GM12891 (cell line): ENCODE measurements at regions not wholly inside any gene's neighbourhood (a gene's known extent, or its start where the extent isn't known, plus 50 kb on each side); places are given as distances from the start of the nearest gene placed in this dataset.

Experiments used
- DNase-seq: peaks from one replicate; pipeline ENCODE4 v3.0.0; 2011; ENCODE audit warnings: low spot score; ENCODE audit not compliant: insufficient read length
- FAIRE-seq: peaks from 2 replicates; lab custom pipeline; 2011; peaks lifted over from hg19 to GRCh38; lab: Jason Lieb, UNC
- PAX5 ChIP-seq: IDR thresholded peaks from 2 replicates; pipeline ENCODE4 v1.6.1; 2011; ENCODE audit warnings: low read length, moderate library complexity, mild to moderate bottlenecking; ENCODE audit not compliant: insufficient read depth, severe bottlenecking
- POLR2A ChIP-seq: IDR thresholded peaks from 2 replicates; pipeline ENCODE4 v1.6.1; 2011; ENCODE audit warnings: low read depth, low read length, control low read depth
- POLR2AphosphoS5 ChIP-seq: IDR thresholded peaks from 2 replicates; pipeline ENCODE4 v1.6.1; 2011; ENCODE audit warnings: low read depth, low read length, control low read depth
- POU2F2 ChIP-seq: IDR thresholded peaks from 2 replicates; pipeline ENCODE4 v1.6.1; 2011; ENCODE audit warnings: low read depth, mild to moderate bottlenecking, control low read depth, low read length, moderate library complexity
- SPI1 ChIP-seq: IDR thresholded peaks from 2 replicates; pipeline ENCODE4 v1.6.1; 2011; ENCODE audit warnings: low read depth, low read length, control low read depth
- TAF1 ChIP-seq: IDR thresholded peaks from 2 replicates; pipeline ENCODE4 v1.6.1; 2011; ENCODE audit warnings: low read depth, low read length, control low read depth

- TF ChIP-seq PAX5: no peak
- TF ChIP-seq SPI1: no peak
- no peak for TF ChIP-seq TAF1
- no peak for TF ChIP-seq POU2F2
- no peak for TF ChIP-seq POLR2AphosphoS5
- no peak for TF ChIP-seq POLR2A
- FAIRE-seq (no peak), DNase-seq (no peak)
These were observed 105.3 kb upstream of the NFIB start for GRCh38 chr9:14418941-14419937.

DNA sequence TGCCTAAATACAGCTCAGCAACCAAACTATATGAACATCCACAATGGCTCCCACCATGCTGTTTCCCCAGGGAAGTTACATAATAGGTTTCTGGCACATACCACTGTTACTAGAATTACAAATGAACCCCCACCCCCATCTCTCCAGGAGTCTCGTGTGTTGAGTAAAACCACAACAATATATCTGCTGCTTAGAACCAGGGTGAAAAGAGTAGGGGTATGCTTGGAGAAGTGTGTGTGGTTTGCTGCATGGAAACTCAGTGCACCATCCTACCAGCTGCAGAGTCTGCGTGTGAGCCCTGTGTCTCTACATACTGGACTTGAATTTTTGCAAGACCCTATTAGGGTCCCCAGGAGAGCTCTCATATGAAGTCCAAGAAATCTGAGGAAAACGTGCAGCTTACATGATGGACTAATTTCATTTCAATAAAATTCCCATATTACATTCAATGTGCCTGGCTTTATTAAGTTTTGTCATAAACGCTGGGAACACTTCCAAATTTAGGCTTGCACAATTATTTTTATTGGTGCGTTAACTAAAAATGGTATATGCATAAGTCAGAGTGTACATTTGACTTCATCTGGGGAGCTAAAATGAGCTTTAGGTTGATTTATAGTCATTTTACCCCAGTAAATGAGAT is 104.5 kb upstream of the NFIB start:
- FAIRE-seq: no peak
- no peak for DNase-seq
- no peak for TF ChIP-seq POLR2AphosphoS5
- no peak for TF ChIP-seq POU2F2
- no peak for TF ChIP-seq SPI1
- no peak for TF ChIP-seq TAF1
- TF ChIP-seq POLR2A: no peak
- no peak for TF ChIP-seq PAX5

DNA sequence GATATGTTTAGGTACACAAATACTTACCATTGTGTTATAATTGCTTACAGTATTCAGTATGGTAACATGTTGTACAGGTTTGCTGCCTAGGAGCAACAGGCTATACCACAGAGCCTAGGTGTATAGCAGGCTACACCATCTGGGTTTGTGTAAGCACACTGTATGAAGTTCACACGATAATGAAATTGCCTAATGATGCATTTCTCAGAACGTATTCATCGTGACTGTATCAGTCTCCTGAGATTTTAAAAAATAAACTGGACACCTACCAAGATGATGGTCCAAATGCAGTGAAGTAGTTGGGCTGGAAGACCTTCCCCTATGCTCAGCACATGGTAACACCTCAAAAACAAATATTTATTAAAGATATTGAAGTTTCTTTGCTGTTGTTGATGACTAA is 103.3 kb upstream of the NFIB start:
- DNase-seq (no peak), FAIRE-seq (no peak)
- TF ChIP-seq PAX5 (no peak), SPI1 (no peak), POLR2AphosphoS5 (no peak), POLR2A (no peak), POU2F2 (no peak), TAF1 (no peak)

DNA sequence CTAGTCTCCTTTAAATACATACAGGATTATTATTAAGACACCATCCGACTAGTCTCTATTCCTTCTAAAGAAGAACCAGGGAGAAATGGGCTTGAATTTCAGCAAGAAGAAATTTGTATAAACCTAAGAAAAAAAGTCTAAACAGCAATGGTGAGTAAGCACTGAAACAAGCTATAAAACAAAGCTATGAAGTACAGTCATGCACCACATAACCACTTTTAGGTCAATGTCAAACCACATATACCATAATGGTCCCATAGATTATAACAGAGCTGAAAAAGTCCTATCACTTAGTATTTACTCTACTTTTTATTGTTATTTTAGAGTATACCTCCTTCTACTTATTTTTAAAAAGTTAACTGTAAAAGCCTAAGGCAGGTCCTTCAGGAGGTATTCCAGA is 102.0 kb upstream of the NFIB start:
- no peak for TF ChIP-seq POLR2AphosphoS5
- TF ChIP-seq POU2F2: no peak
- DNase-seq: no peak
- no peak for FAIRE-seq

GRCh38 chr9:14413812-14414211 is 99.9 kb upstream of the NFIB start:
- TF ChIP-seq TAF1 (no peak), POLR2A (no peak), POLR2AphosphoS5 (no peak), POU2F2 (no peak), PAX5 (no peak), SPI1 (no peak)
- no peak for FAIRE-seq
- no peak for DNase-seq

DNA sequence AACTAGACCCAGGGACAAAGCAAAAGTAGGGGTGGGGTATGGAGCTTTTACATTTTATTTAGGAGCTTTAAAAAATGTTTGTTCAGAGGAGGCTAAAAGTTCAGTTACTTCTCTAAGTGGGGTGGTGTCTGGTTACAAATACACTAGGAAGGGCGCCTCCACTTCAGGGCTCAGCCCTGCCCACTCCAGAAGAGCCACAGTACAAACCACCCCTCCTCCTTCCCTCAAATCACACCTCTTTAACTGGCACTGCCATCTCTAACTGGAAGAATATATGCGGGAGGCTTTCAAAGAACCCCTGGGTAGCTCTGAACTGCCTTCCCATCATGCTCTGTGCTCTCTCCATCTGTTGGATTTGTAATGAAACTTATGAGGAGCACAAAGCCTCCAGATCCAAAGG is 98.8 kb upstream of the NFIB start:
- FAIRE-seq: no peak
- DNase-seq: no peak

DNA sequence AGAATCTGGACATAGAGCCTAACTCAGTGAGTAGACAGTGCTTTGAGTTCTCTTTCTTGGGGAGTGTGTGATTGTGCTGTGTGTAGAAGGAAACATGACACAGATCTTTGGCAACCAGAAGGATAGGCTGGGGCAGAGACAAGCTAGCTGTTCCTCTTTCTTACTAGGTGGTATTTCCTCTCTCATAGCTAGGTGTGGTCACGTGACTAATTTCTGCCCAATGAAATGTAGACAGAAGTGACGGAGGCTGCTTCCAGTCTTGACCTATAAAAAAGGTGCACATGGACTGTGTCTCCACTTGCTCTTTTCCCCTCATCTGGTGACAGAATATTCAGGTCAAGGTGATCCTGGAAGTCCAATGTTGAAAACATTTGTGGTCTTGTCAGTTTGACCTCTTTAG is 92.5 kb upstream of the NFIB start:
- TF ChIP-seq SPI1 (no peak), TAF1 (no peak), PAX5 (no peak), POLR2AphosphoS5 (no peak), POU2F2 (no peak)
- no peak for FAIRE-seq
- DNase-seq: no peak

More for the DNA sequence above, 98.8 kb upstream of the NFIB start:
- TF ChIP-seq POLR2AphosphoS5 (no peak), TAF1 (no peak), SPI1 (no peak), PAX5 (no peak)

DNA sequence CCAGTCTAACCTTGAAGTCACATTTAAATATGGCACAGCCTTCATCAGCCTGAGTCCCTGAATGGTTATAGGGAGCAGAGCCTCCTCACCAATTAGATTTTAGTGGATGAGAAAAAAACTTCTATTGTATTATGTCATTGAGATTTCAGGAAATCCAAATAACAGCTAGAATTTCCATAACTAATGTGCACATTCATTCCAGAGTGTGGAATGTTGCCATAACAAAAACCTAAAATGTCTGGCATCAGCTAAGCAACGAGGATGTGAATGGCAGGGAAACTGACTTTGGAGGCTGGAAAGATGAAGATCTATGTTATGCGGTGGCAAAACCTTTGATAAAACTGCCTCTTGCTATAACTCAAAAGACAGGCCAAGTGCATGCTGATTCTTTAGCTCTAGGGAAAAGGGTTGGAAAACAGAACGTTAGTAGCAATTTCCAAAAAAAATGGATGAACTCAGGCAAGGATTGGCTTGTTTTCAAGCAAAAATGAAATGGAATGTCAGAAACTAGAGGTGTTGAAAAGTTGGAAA is 91.3 kb upstream of the NFIB start:
- FAIRE-seq: no peak
- TF ChIP-seq POLR2AphosphoS5: no peak
- TF ChIP-seq PAX5: no peak
- no peak for TF ChIP-seq POU2F2
- no peak for TF ChIP-seq POLR2A
- TF ChIP-seq TAF1: no peak
- no peak for TF ChIP-seq SPI1
- no peak for DNase-seq

DNA sequence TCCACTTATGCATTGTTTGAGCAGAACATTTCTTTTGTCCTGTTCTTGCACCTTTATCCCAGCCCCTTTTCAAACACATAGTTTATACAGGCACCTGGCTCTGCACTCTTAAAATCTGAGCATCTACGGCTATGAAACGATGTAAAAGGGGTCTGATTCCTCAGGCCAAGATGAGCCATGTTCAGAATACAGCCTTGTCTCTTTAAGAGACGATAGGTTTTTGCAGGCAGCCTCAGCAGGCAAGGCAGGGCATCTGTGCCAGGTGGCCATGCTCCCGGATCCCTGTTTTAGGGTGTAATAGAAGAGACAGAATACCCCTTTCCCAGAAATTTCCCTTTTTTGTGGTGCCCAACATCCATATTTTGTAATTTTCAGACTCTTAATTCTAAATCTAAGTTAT is 89.1 kb upstream of the NFIB start:
- DNase-seq (no peak), FAIRE-seq (no peak)
- no peak for TF ChIP-seq POLR2AphosphoS5
- no peak for TF ChIP-seq SPI1
- no peak for TF ChIP-seq TAF1
- no peak for TF ChIP-seq POLR2A
- TF ChIP-seq POU2F2: no peak
- no peak for TF ChIP-seq PAX5

- FAIRE-seq: no peak
- no peak for DNase-seq
These were observed 88.6 kb upstream of the NFIB start for GRCh38 chr9:14402583-14402982.

More at GRCh38 chr9:14402583-14402982, 88.6 kb upstream of the NFIB start:
- TF ChIP-seq POU2F2: no peak
- TF ChIP-seq PAX5: no peak
- no peak for TF ChIP-seq SPI1
- TF ChIP-seq POLR2AphosphoS5: no peak
